ENCODE measurements at regions not wholly inside any gene's neighbourhood (a gene's known extent, or its start where the extent isn't known, plus 50 kb on each side); places are given as distances from the start of the nearest gene placed in this dataset.
"Not testable (repeated sequence)": the region's sequence is repeated elsewhere in the genome, so short reads cannot be mapped to it uniquely, and the experiment has no call there.

GRCh38 chrX:112450810-112451209, 228.9 kb downstream of the LHFPL1 start:
- no peaks in the 10 kb centered on the region for H3K9me2 ChIP-seq (replicated peaks; ENCODE audit: insufficient read depth, low read length)
- TF ChIP-seq EZH2 (optimal IDR thresholded peaks at IDR 0.05; ENCODE audit: low read depth, low read length), result no peak
- TF ChIP-seq CTCF (IDR thresholded peaks at IDR 0.05; ENCODE audit: low read length), result no peak
- TF ChIP-seq EZH2phosphoT487 (IDR thresholded peaks at IDR 0.05; ENCODE audit: low read length), result no peak
- no peak overlapping the region for H3K4me3 ChIP-seq (ENCODE audit: low read length)
- H3K79me2 ChIP-seq (ENCODE audit: low read length), result no peaks in the 10 kb centered on the region
- no peak for DNase-seq
- no peak overlapping the region for H2AFZ ChIP-seq (ENCODE audit: low read length)
- no peaks in the 10 kb centered on the region for H3K9me3 ChIP-seq (replicated peaks; ENCODE audit: insufficient read depth, low read length)
- no peaks in the 10 kb centered on the region for H4K20me1 ChIP-seq (ENCODE audit: insufficient read depth, low read length)
- no peaks in the 10 kb centered on the region for H3K4me1 ChIP-seq (ENCODE audit: low read length)
- no peak overlapping the region for H3K27ac ChIP-seq (ENCODE audit: low read length)
- no peak overlapping the region for H3K9ac ChIP-seq (ENCODE audit: low read length)
- no peaks in the 10 kb centered on the region for H3K36me3 ChIP-seq (replicated peaks; ENCODE audit: insufficient read depth, low read length)
- no peak overlapping the region for H3K4me2 ChIP-seq (ENCODE audit: low read depth, low read length)
- no peaks in the 10 kb centered on the region for H3F3A ChIP-seq (ENCODE audit: insufficient read depth, low read length)
- H3K27me3 ChIP-seq (replicated peaks; ENCODE audit: insufficient read depth, low read length), result no peaks in the 10 kb centered on the region

DNA sequence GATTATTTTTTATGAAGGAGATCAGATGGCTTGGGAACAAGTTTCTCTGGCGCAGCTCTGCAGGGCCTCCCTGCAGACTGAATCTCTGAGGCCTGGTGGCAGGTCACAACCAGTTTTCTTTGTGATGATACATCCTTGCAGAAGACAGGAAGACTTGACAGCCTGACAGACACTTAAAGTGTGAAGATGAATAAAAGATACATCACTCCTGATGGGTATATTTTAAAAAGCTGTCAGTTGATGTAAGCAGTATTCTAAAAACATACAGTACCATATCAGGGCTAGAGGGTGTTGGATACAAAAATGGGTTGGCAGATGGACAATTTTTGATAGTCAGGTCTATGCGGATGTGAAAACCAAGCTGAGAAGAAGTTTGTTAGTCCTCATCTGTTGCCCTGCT, 239.5 kb downstream of the LHFPL1 start:
- DNase-seq, result no peak
- Histone ChIP-seq H3K9ac (ENCODE audit: low read length) (no peak overlapping the region), H3K79me2 (ENCODE audit: low read length) (no peaks in the 10 kb centered on the region), H3K27me3 (replicated peaks; ENCODE audit: insufficient read depth, low read length) (no peaks in the 10 kb centered on the region), H3K27ac (ENCODE audit: low read length) (no peak overlapping the region), H3K9me3 (replicated peaks; ENCODE audit: insufficient read depth, low read length) (no peaks in the 10 kb centered on the region), H2AFZ (ENCODE audit: low read length) (no peak overlapping the region), H3F3A (ENCODE audit: insufficient read depth, low read length) (no peaks in the 10 kb centered on the region), H3K9me2 (replicated peaks; ENCODE audit: insufficient read depth, low read length) (no peaks in the 10 kb centered on the region), H4K20me1 (ENCODE audit: insufficient read depth, low read length) (no peaks in the 10 kb centered on the region), H3K4me2 (ENCODE audit: low read depth, low read length) (no peak overlapping the region), H3K4me1 (ENCODE audit: low read length) (no peaks in the 10 kb centered on the region), H3K4me3 (ENCODE audit: low read length) (no peak overlapping the region), H3K36me3 (replicated peaks; ENCODE audit: insufficient read depth, low read length) (no peaks in the 10 kb centered on the region)
- no peak for TF ChIP-seq EZH2 (optimal IDR thresholded peaks at IDR 0.05; ENCODE audit: low read depth, low read length)

DNA sequence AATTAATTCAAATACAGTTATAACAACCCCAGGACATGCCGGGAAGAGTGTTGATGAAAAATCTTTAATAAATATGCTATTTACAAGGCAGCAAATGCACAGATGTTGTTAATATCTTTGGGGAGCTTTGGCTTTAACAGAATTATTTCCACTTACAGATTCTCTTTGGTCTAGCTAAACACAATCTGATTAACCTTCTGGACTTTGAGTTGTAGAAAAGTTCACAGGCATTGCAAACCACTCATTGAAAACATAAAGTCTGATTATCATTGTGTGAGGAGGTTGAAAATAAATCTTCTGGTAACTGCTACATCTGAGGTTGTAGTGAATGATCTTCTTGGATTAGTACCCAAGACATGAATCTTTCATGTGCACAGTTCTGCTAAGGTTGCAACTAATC, 255.6 kb downstream of the LHFPL1 start:
- no peaks in the 10 kb centered on the region for H3K79me2 ChIP-seq (ENCODE audit: low read length)
- H2AFZ ChIP-seq (ENCODE audit: low read length), result no peak overlapping the region
- TF ChIP-seq EZH2 (optimal IDR thresholded peaks at IDR 0.05; ENCODE audit: low read depth, low read length), result no peak
- no peak for TF ChIP-seq CTCF (IDR thresholded peaks at IDR 0.05; ENCODE audit: low read length)
- no peak for TF ChIP-seq EZH2phosphoT487 (IDR thresholded peaks at IDR 0.05; ENCODE audit: low read length)
- no peak overlapping the region for H3K27ac ChIP-seq (ENCODE audit: low read length)
- no peaks in the 10 kb centered on the region for H3K4me1 ChIP-seq (ENCODE audit: low read length)
- no peaks in the 10 kb centered on the region for H4K20me1 ChIP-seq (ENCODE audit: insufficient read depth, low read length)
- no peaks in the 10 kb centered on the region for H3K36me3 ChIP-seq (replicated peaks; ENCODE audit: insufficient read depth, low read length)
- H3K9me2 ChIP-seq (replicated peaks; ENCODE audit: insufficient read depth, low read length), result no peaks in the 10 kb centered on the region
- no peaks in the 10 kb centered on the region for H3K27me3 ChIP-seq (replicated peaks; ENCODE audit: insufficient read depth, low read length)
- no peaks in the 10 kb centered on the region for H3K9me3 ChIP-seq (replicated peaks; ENCODE audit: insufficient read depth, low read length)
- no peaks in the 10 kb centered on the region for H3F3A ChIP-seq (ENCODE audit: insufficient read depth, low read length)
- H3K4me2 ChIP-seq (ENCODE audit: low read depth, low read length), result no peak overlapping the region
- H3K9ac ChIP-seq (ENCODE audit: low read length), result no peak overlapping the region
- no peak overlapping the region for H3K4me3 ChIP-seq (ENCODE audit: low read length)
- no peak for DNase-seq

DNA sequence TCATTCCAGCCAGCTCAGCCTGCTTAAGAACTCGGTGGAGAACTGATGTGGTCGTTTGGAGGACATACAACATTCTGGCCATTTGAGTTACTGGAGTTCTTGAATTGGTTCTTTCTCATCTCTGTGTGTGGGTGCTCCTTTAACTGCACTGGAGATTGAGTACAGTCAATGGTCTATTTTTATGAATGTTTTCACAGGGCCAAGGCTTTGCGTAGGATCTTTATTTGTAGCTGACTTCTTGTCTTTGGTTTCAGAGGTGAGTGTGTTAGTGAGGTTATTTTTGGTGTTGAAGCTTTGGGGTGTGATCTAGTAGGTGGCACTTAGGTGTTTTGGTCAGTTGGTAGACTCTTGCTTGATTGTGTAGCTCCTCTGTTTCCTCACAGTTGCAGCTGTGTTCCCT, 288.4 kb downstream of the LHFPL1 start:
- no peaks in the 10 kb centered on the region for H3K4me1 ChIP-seq (ENCODE audit: low read length)
- no peaks in the 10 kb centered on the region for H3K9me3 ChIP-seq (replicated peaks; ENCODE audit: insufficient read depth, low read length)
- no peaks in the 10 kb centered on the region for H3K36me3 ChIP-seq (replicated peaks; ENCODE audit: insufficient read depth, low read length)
- no peak for DNase-seq
- H2AFZ ChIP-seq (ENCODE audit: low read length), result no peak overlapping the region
- no peaks in the 10 kb centered on the region for H3K79me2 ChIP-seq (ENCODE audit: low read length)
- no peaks in the 10 kb centered on the region for H3K27me3 ChIP-seq (replicated peaks; ENCODE audit: insufficient read depth, low read length)
- no peak overlapping the region for H3K4me2 ChIP-seq (ENCODE audit: low read depth, low read length)
- H4K20me1 ChIP-seq (ENCODE audit: insufficient read depth, low read length), result no peaks in the 10 kb centered on the region
- no peak overlapping the region for H3K9ac ChIP-seq (ENCODE audit: low read length)
- no peak overlapping the region for H3K27ac ChIP-seq (ENCODE audit: low read length)
- TF ChIP-seq CTCF (IDR thresholded peaks at IDR 0.05; ENCODE audit: low read length) (no peak), EZH2 (optimal IDR thresholded peaks at IDR 0.05; ENCODE audit: low read depth, low read length) (no peak), EZH2phosphoT487 (IDR thresholded peaks at IDR 0.05; ENCODE audit: low read length) (no peak)
- H3K4me3 ChIP-seq (ENCODE audit: low read length), result no peak overlapping the region
- H3K9me2 ChIP-seq (replicated peaks; ENCODE audit: insufficient read depth, low read length), result no peaks in the 10 kb centered on the region
- H3F3A ChIP-seq (ENCODE audit: insufficient read depth, low read length), result no peaks in the 10 kb centered on the region

DNA sequence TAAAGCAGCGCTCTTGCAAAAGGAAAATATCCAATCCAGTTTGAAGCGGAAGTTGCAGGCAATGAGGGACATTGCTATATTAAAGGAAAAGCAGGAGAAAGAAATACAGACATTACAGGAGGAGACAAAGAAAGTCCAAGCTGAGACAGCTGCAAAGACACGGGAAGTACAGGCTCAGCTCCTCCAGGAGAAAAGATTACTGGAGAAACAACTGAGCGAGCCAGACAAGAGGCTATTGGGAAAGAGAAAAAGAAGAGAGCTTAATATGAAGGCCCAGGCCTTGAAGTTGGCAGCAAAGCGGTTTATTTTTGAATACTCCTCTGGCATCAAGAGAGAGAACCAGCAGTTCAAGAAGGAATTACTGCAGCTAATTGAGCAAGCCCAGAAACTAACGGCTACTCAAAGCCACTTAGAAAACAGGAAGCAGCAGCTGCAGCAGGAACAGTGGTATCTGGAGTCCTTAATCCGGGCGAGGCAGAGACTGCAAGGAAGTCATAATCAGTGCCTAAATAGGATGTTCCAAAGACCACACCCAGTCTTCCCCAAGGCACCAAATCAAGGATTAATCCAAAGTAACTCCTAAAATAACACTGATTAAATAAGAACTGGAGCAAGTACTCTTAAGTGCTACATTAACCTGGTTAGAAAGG, 298.0 kb downstream of the LHFPL1 start:
- not testable (repeated sequence) for H3K9me2 ChIP-seq (replicated peaks; ENCODE audit: insufficient read depth, low read length); H3K9ac ChIP-seq (ENCODE audit: low read length); H3K4me3 ChIP-seq (ENCODE audit: low read length); H3K36me3 ChIP-seq (replicated peaks; ENCODE audit: insufficient read depth, low read length); H3K4me2 ChIP-seq (ENCODE audit: low read depth, low read length); H3F3A ChIP-seq (ENCODE audit: insufficient read depth, low read length); H3K4me1 ChIP-seq (ENCODE audit: low read length); H3K27me3 ChIP-seq (replicated peaks; ENCODE audit: insufficient read depth, low read length); H3K9me3 ChIP-seq (replicated peaks; ENCODE audit: insufficient read depth, low read length); H2AFZ ChIP-seq (ENCODE audit: low read length); H3K27ac ChIP-seq (ENCODE audit: low read length); H3K79me2 ChIP-seq (ENCODE audit: low read length); H4K20me1 ChIP-seq (ENCODE audit: insufficient read depth, low read length); DNase-seq
